Panc1 (cell line): ENCODE measurements at regions not wholly inside any gene's neighbourhood (a gene's known extent, or its start where the extent isn't known, plus 50 kb on each side); places are given as distances from the start of the nearest gene placed in this dataset.

Experiments used
- ATAC-seq: fragments of 200-7000 bp; cut with Tn5 transposase; 2 replicates; pipeline ENCODE4 v1.9.1; 2020; ENCODE audit warnings: mild to moderate bottlenecking, moderate library complexity
- BruUV-seq: library from RNA; stranded (reverse); fragments of 400-500 nt; replicated peaks from 2 replicates; lab custom pipeline; 2021; lab: Mats Ljungman, UMichigan
- CTCF ChIA-PET: fragments of 300-600 bp; sonication (Branson Sonifier 250); formaldehyde crosslinking; loops from one replicate; lab custom pipeline; 2022; ENCODE audit warnings: antibody characterized with exemption; lab: Charles Lee
- POLR2A ChIA-PET: fragments of 300-600 bp; sonication (Branson Sonifier 250); formaldehyde crosslinking; loops from one replicate; lab custom pipeline; 2022; ENCODE audit warnings: antibody characterized with exemption; lab: Charles Lee
- DNase-seq: peaks from one replicate; pipeline ENCODE4 v3.0.0-alpha.2; 2010; ENCODE audit warnings: low read depth, low spot score
- H3K27ac ChIP-seq: 2 replicates; pipeline ENCODE4 v1.5.1; 2011; ENCODE audit warnings: mild to moderate bottlenecking, low read length, inconsistent platforms
- H3K27me3 ChIP-seq: fragments of 200-500 bp; sonication (Bioruptor generic); 2 replicates; pipeline ENCODE4 v1.6.0; 2014; ENCODE audit warnings: low read length, inconsistent platforms; ENCODE audit not compliant: control insufficient read depth, insufficient read depth
- H3K36me3 ChIP-seq: fragments of 200-500 bp; sonication (Bioruptor generic); 2 replicates; pipeline ENCODE4 v1.5.1; 2014; ENCODE audit warnings: inconsistent platforms, mild to moderate bottlenecking, low read length, moderate library complexity; ENCODE audit not compliant: control insufficient read depth, insufficient read depth
- H3K4me1 ChIP-seq: 2 replicates; pipeline ENCODE4 v1.5.1; 2011; ENCODE audit warnings: inconsistent platforms, mild to moderate bottlenecking, low read length, moderate library complexity; ENCODE audit not compliant: control insufficient read depth, insufficient read depth
- H3K4me3 ChIP-seq, 2 experiments: 2 replicates each; pipeline ENCODE4 v1.5.1; 2011 to 2012; ENCODE audit warnings: low read depth in 2 of 2, low read length in 2 of 2, mild to moderate bottlenecking in 2 of 2, inconsistent platforms in 1 of 2, moderate library complexity in 1 of 2
- H3K9me3 ChIP-seq: fragments of 200-500 bp; sonication (Bioruptor generic); 2 replicates; pipeline ENCODE4 v1.5.1; 2014; ENCODE audit warnings: low read depth, mild to moderate bottlenecking, inconsistent platforms, low read length, moderate library complexity; ENCODE audit not compliant: control insufficient read depth, insufficient read depth
- CTCF ChIP-seq: fragments of 450-650 bp; IDR thresholded peaks from 2 replicates; pipeline ENCODE4 v1.5.1; 2017; ENCODE audit warnings: mild to moderate bottlenecking
- POLR2AphosphoS5 ChIP-seq: IDR thresholded peaks from 2 replicates; pipeline ENCODE4 v1.6.1; 2012; ENCODE audit warnings: mild to moderate bottlenecking, low read depth, low read length, moderate library complexity
- SIN3A ChIP-seq: IDR thresholded peaks from 2 replicates; pipeline ENCODE4 v1.6.1; 2012; ENCODE audit warnings: low read depth, mild to moderate bottlenecking, low read length, moderate library complexity, borderline replicate concordance; ENCODE audit not compliant: insufficient read depth
- TCF7L2 ChIP-seq: IDR thresholded peaks from 2 replicates; pipeline ENCODE4 v1.6.1; 2011; ENCODE audit warnings: mild to moderate bottlenecking, low read depth, low read length, inconsistent platforms
- in situ Hi-C: cut with HindIII; loops from 2 replicates; pipeline ENCODE4 v1.10.0; 2016; ENCODE audit warnings: low sequenced_read_pairs, low pct_unique_long_range_greater_than_20kb
- intact Hi-C: fragments of 100-400 bp; cut with micrococcal nuclease; formaldehyde crosslinking; loops from one replicate; pipeline ENCODE4 v1.10.0; 2022; ENCODE audit not compliant: unreplicated experiment
- TF ChIP-seq, protein P1 (sequence below), 2 experiments: IDR thresholded peaks; 2 replicates each; pipeline ENCODE4 v1.6.1; 2011 to 2012; ENCODE audit warnings: low read depth in 2 of 2, control low read depth in 1 of 2, low read length in 1 of 2, mild to moderate bottlenecking in 1 of 2, moderate library complexity in 1 of 2; ENCODE audit not compliant: insufficient read depth in 1 of 2

- no peak for DNase-seq
- intact Hi-C loops, result no loop called here
- ChIA-PET CTCF (no interaction called here), POLR2A (no interaction called here)
- H3K36me3 ChIP-seq, result no peaks in the 10 kb centered on the region
- in situ Hi-C loops, result no loop called here
- no peaks in the 10 kb centered on the region for H3K4me1 ChIP-seq
- H3K27ac ChIP-seq, result no peak overlapping the region
- TF ChIP-seq, protein P1, sequence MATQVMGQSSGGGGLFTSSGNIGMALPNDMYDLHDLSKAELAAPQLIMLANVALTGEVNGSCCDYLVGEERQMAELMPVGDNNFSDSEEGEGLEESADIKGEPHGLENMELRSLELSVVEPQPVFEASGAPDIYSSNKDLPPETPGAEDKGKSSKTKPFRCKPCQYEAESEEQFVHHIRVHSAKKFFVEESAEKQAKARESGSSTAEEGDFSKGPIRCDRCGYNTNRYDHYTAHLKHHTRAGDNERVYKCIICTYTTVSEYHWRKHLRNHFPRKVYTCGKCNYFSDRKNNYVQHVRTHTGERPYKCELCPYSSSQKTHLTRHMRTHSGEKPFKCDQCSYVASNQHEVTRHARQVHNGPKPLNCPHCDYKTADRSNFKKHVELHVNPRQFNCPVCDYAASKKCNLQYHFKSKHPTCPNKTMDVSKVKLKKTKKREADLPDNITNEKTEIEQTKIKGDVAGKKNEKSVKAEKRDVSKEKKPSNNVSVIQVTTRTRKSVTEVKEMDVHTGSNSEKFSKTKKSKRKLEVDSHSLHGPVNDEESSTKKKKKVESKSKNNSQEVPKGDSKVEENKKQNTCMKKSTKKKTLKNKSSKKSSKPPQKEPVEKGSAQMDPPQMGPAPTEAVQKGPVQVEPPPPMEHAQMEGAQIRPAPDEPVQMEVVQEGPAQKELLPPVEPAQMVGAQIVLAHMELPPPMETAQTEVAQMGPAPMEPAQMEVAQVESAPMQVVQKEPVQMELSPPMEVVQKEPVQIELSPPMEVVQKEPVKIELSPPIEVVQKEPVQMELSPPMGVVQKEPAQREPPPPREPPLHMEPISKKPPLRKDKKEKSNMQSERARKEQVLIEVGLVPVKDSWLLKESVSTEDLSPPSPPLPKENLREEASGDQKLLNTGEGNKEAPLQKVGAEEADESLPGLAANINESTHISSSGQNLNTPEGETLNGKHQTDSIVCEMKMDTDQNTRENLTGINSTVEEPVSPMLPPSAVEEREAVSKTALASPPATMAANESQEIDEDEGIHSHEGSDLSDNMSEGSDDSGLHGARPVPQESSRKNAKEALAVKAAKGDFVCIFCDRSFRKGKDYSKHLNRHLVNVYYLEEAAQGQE (IDR thresholded peaks at IDR 0.05; ENCODE audit: insufficient read depth in 1 of 2, low read depth in 2 of 2, low read length in 1 of 2), result no peak
- TF ChIP-seq CTCF (no peak), POLR2AphosphoS5 (no peak)
- no peak overlapping the region for H3K4me3 ChIP-seq
- ATAC-seq, result no peak
- BruUV-seq, result no TSS peak
- H3K27me3 ChIP-seq, result no peaks in the 10 kb centered on the region
- no peaks in the 10 kb centered on the region for H3K9me3 ChIP-seq
Observed at GRCh38 chr9:135029871-135030565, 57.5 kb upstream of the OLFM1 start.

DNA sequence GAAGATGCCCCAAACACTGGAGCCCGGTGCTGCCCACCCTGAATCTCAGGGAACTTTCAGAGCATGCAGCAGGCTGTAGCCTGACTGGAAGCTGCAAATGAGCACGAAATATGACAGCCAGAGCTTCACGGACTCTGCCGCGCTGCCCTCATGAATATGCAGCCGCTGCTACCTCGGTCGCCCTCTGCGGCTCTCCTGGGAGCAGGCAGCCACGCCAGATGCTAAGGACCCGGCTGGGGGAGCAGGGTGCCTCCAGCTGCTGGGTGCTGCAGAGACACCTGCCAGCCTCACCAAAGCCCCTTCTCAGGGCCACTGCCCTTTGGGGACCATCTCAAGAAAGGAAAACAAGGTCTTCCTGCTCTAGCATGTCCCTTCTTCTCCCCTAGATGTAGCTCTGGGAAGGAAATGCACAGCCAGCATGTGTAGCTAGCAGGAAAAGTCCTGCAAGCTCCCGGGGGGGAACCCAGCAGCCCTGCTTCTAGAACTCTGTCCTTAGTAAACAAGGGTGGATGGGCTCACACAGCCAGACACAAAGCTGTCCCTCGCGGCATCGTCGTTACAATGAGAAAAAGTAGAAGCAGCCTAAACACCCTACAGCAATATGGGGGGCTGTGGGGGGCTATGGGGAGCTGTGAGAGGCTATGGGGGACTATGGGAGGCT lies 56.8 kb upstream of the OLFM1 start:
- Histone ChIP-seq H3K4me3 (no peak overlapping the region), H3K9me3 (no peaks in the 10 kb centered on the region), H3K36me3 (no peaks in the 10 kb centered on the region), H3K27ac (no peak overlapping the region), H3K27me3 (no peaks in the 10 kb centered on the region), H3K4me1 (no peaks in the 10 kb centered on the region)
- intact Hi-C loops (no loop called here), in situ Hi-C loops (no loop called here)
- TF ChIP-seq, protein P1 (IDR thresholded peaks at IDR 0.05; ENCODE audit: insufficient read depth in 1 of 2, low read depth in 2 of 2, low read length in 1 of 2), result no peak
- TF ChIP-seq TCF7L2 (no peak), SIN3A (no peak), CTCF (no peak)
- DNase-seq, result no peak
- ChIA-PET CTCF (no interaction called here), POLR2A (no interaction called here)
- no peak for ATAC-seq
- no TSS peak for BruUV-seq
